ENCODE measurements at regions not wholly inside any gene's neighbourhood (a gene's known extent, or its start where the extent isn't known, plus 50 kb on each side); places are given as distances from the start of the nearest gene placed in this dataset.

DNA sequence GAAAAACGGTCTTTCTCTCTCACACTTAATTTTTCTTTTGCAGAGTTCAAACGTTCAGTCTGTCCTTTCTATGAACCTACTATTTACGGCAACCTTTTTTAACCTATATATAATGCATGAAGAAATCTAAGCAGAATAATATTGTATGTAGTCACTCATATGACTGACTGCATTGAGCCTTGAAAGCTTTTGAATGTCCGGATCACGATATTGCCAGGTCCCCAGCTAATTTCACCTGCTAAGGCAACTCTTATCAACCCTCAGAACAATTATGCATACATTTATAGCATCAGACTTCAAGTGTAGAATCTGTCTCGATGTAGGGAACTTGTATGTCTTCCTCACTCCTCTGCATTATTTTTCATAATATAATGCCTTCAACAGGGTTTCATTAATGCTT, 1083.8 kb upstream of the KLHL29 start:
- TF ChIP-seq, protein P1, sequence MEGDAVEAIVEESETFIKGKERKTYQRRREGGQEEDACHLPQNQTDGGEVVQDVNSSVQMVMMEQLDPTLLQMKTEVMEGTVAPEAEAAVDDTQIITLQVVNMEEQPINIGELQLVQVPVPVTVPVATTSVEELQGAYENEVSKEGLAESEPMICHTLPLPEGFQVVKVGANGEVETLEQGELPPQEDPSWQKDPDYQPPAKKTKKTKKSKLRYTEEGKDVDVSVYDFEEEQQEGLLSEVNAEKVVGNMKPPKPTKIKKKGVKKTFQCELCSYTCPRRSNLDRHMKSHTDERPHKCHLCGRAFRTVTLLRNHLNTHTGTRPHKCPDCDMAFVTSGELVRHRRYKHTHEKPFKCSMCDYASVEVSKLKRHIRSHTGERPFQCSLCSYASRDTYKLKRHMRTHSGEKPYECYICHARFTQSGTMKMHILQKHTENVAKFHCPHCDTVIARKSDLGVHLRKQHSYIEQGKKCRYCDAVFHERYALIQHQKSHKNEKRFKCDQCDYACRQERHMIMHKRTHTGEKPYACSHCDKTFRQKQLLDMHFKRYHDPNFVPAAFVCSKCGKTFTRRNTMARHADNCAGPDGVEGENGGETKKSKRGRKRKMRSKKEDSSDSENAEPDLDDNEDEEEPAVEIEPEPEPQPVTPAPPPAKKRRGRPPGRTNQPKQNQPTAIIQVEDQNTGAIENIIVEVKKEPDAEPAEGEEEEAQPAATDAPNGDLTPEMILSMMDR (IDR thresholded peaks at IDR 0.05), result no peak

DNA sequence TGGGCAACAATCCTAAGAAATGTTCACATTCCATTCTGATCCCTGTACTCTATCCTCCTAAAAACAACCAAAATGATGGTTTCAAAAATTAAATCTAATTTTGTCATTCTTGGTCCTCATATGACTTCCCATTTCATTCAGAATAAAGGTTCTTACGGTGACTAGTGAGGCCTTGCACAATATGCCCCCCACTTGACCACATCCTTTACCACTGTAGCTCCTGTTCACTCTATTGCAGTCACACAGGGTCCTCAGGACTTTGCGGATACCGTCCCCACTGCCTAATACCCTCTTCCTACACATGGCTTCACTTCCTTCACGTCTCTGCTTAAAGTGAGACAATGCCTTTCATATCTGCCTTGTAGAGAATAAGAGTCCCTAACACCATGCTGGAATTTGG, 1058.7 kb upstream of the KLHL29 start:
- TF ChIP-seq, protein P1 (IDR thresholded peaks at IDR 0.05), result no peak

DNA sequence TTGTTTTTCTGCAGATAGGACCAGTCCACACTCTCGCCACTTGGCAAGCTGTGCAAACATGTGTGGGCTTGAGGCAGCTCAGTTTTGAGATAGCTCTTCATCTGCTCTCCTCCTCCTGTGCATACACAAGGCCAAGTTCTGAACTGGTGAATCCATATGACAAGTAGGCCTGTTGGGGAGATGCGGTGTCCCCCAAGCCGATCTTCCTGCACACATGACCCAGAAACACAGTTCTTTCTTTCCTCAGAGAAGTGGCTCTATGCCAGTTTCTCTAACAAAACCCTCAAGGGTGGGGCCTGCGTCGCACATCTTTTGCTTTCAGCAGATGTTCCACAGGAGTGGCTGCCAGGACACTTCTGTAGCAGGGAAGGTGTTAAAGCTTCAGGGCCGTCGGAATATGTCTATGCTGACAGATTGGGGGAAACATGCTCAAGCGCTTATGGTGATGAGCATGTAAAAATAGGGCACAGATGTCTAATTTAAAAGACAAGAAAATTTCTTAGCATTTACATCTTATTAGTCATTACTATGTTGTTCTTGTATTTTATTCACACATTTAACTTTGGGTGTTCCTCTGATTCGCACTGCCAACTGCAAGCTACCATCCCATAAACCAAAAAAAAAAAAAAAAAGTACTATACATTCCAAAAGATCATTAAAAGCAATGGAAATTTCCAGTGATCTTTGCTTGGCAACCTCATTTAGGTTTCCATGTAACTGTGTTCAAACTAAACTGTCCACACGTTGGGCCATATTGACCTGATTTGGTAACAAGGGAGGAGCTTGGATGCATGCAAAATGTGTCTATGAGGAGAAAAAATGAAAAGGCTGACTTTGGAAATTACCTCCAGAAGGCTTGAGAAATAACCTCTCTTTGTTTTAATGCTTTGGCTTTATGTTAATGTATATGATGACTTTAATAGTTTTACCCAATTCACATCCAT, 1055.5 kb upstream of the KLHL29 start:
- TF ChIP-seq, protein P1 (IDR thresholded peaks at IDR 0.05), result no peak

DNA sequence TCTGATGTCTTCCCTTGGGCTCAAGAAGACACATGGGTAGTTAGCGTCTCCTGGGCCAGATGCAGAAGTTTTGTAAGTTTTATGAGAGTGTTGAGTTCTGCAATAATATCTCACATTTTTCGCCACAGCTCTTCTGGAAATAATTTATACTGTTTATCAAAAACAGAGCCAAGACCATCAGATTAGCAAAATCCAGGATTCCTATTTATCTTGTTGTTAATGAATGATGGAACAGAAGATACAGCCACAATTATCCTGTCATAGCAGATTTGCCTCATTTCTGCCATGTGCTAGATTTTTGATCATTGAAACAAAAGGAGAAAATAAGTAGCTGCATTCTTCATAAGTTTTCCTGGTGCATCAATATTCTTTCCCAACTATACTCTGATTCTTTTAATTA, 1048.6 kb upstream of the KLHL29 start:
- TF ChIP-seq, protein P1 (IDR thresholded peaks at IDR 0.05), result no peak

DNA sequence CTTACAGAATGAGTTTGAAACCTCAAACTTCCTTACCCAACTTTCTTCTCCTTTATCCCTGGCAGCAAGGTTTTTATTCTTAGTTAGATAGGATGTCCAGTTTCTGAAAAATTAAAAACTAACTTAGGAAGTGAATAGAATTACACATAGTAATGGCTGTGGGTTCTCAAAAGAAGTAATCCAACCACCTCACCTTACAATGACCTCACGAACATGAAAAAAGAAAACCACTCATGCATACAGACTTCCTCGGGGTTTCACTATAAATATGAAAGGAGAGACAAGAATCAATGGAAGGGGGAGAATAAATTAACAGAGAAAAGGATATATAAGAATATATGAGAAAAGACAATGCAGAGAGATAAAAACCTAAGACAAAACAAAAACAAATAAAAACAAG, 1044.3 kb upstream of the KLHL29 start:
- TF ChIP-seq, protein P1 (IDR thresholded peaks at IDR 0.05), result no peak

DNA sequence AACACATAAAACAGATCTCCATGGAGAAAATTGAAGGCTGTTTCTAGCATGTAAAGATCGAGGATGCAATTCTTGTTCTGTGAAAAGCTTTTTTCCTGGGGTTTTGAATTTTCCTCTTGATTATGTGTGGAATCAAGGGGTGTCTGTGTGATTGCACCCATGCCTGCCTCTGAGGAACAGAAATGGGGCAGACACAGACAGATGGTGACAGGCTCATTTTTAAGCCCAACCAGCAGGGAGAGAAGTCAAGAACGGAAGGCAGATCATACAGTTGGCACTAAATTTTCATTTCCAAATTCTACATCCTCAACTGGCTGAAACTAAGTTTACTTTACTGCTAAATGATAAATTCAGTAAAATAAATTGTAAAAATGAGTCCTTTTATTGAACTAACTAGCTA, 1037.7 kb upstream of the KLHL29 start:
- TF ChIP-seq, protein P1 (IDR thresholded peaks at IDR 0.05), result no peak

DNA sequence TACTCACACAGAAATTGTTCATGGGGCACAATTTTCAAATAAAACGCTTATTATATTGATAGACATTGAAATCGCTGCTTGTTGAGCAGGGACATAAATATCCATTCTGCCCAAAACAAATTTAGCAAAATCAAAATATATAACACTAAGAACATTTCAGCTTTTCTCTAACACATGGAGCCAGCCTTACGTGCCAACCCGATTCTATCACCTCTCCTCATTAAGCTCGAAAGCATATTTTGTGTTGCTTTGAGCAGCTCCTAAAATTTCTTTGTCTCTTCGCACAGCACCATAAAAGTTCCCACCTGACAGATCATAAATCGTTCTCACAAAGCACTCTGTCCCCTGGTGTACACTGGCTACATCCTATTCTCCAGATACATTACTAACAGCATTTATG, 1034.4 kb upstream of the KLHL29 start:
- TF ChIP-seq, protein P1 (IDR thresholded peaks at IDR 0.05), result no peak

Measured in LNCAP (cell line).